Stomach (tissue), 8 donors: ENCODE measurements at regions not wholly inside any gene's neighbourhood (a gene's known extent, or its start where the extent isn't known, plus 50 kb on each side); places are given as distances from the start of the nearest gene placed in this dataset.

Experiments
- DNase-seq, 2 donors: peaks; one replicate each; pipeline versions ENCODE4 v3.0.0 to v3.0.0-alpha.2; 2013 to 2019
- H3K27ac ChIP-seq, 5 donors: fragments of 200-600 bp in 4 of 5; sonication (generic) in 4 of 5; one replicate each; pipeline ENCODE4 v1.5.1; 2013 to 2019; ENCODE audit warnings: mild to moderate bottlenecking in 1 of 5, moderate library complexity in 1 of 5
- H3K27me3 ChIP-seq, 3 donors: fragments of 200-600 bp; sonication (generic); one replicate each; pipeline ENCODE4 v1.5.1; 2017 to 2019; ENCODE audit warnings: mixed run types in 1 of 3
- H3K36me3 ChIP-seq, 4 donors: fragments of 200-600 bp; sonication (generic); 1 replicate in 3 of 4; 2 replicates in 1 of 4; pipeline ENCODE4 v1.5.1; 2016 to 2019
- H3K4me1 ChIP-seq, 4 donors: fragments of 200-600 bp; sonication (generic); one replicate each; pipeline ENCODE4 v1.5.1; 2016 to 2019
- H3K4me3 ChIP-seq, 4 donors: fragments of 200-600 bp; sonication (generic) in 3 of 4; one replicate each; pipeline ENCODE4 v1.5.1; 2016 to 2019; ENCODE audit warnings: mild to moderate bottlenecking in 1 of 4
- H3K9me3 ChIP-seq, 4 donors: fragments of 200-600 bp; sonication (generic); one replicate each; pipeline ENCODE4 v1.5.1; 2016 to 2019
- EP300 ChIP-seq: sonication (generic); formaldehyde crosslinking; IDR thresholded peaks from one replicate; pipeline ENCODE4 v1.6.1; 2017; ENCODE audit warnings: antibody characterized with exemption
- POLR2A ChIP-seq, 4 donors: fragments of 450-650 bp; IDR thresholded peaks; one replicate each; pipeline ENCODE4 v1.6.1; 2016; ENCODE audit warnings: antibody characterized with exemption in 4 of 4, control low read depth in 2 of 4, mild to moderate bottlenecking in 1 of 4, moderate library complexity in 1 of 4
- POLR2AphosphoS5 ChIP-seq, 3 donors: sonication (generic); formaldehyde crosslinking; IDR thresholded peaks; one replicate each; pipeline ENCODE4 v1.6.1; 2016; ENCODE audit warnings: antibody characterized with exemption in 3 of 3
- WGBS, 5 donors: extraction: QIAGEN DNeasy Blood & Tissue Kit in 3 of 5; methylation state at CpG; one replicate each; pipeline versions ENCODE4 v1.1.5 to v1.1.7; 2013 to 2018; 5-methylcytosine and 5-hydroxymethylcytosine counted together
- intact Hi-C: fragments of 100-400 bp; cut with DNase I; formaldehyde crosslinking; loops from one replicate; pipeline ENCODE4 v1.15.1; 2023; ENCODE audit warnings: low total_unique reads
- TF ChIP-seq, protein P1 (sequence below), 7 experiments: fragments of 450-650 bp in 4 of 7; fragments of 200-600 bp in 3 of 7; sonication (generic) in 3 of 7; IDR thresholded peaks; one replicate each; pipeline ENCODE4 v1.5.1; 2016 to 2019; ENCODE audit warnings: antibody characterized with exemption in 7 of 7, control low read depth in 2 of 7, mild to moderate bottlenecking in 1 of 7
- donor health status: healthy with polysubstance abuse.
- donor health status: Bipolar disorder and iron deficiency.
- donor health status: healthy.

GRCh38 chr11:134802116-134802515, 390.1 kb upstream of the B3GAT1 start:
- Histone ChIP-seq H3K4me1 (no peaks in the 10 kb centered on the region), H3K36me3 (no peaks in the 10 kb centered on the region), H3K27me3 (peaks cover 0 to 70% (median 13%) of the 10 kb centered on the region in 3 donors), H3K9me3 (no peaks in the 10 kb centered on the region), H3K27ac (no peak overlapping the region), H3K4me3 (no peak overlapping the region)
- no peak for DNase-seq
- TF ChIP-seq, protein P1, sequence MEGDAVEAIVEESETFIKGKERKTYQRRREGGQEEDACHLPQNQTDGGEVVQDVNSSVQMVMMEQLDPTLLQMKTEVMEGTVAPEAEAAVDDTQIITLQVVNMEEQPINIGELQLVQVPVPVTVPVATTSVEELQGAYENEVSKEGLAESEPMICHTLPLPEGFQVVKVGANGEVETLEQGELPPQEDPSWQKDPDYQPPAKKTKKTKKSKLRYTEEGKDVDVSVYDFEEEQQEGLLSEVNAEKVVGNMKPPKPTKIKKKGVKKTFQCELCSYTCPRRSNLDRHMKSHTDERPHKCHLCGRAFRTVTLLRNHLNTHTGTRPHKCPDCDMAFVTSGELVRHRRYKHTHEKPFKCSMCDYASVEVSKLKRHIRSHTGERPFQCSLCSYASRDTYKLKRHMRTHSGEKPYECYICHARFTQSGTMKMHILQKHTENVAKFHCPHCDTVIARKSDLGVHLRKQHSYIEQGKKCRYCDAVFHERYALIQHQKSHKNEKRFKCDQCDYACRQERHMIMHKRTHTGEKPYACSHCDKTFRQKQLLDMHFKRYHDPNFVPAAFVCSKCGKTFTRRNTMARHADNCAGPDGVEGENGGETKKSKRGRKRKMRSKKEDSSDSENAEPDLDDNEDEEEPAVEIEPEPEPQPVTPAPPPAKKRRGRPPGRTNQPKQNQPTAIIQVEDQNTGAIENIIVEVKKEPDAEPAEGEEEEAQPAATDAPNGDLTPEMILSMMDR (IDR thresholded peaks at IDR 0.05) = no peak
- no peak for TF ChIP-seq POLR2A (IDR thresholded peaks at IDR 0.05)
- no peak for TF ChIP-seq EP300
- TF ChIP-seq POLR2AphosphoS5 (IDR thresholded peaks at IDR 0.05) = no peak
- intact Hi-C loops = no loop called here
- WGBS, 5 donors = 23 to 38% (median 27%) methylated on average over 6 of the region's 6 CpGs

DNA sequence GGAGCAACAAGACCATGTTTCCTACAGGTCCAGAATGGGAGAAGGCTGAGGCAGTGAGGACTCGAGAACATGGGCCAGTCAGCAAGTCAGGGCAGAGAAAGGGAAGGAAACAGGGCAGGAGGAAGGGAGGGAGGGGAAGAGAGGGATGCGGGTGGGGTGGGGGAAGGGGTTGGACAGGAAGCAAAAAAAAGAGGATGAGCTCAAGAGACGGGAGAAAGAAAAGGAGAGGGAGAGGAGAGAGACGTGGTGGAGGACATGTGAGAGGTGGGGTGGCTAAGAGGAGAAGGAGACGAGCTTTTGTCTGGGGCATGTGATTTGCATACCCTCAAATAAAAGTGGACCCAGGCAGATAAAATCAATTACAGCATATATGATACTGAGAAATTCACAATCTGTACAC, 389.5 kb upstream of the B3GAT1 start:
- Histone ChIP-seq H3K9me3 (no peaks in the 10 kb centered on the region), H3K27me3 (peaks cover 0 to 70% (median 14%) of the 10 kb centered on the region in 3 donors), H3K4me3 (no peak overlapping the region), H3K4me1 (no peaks in the 10 kb centered on the region), H3K36me3 (no peaks in the 10 kb centered on the region), H3K27ac (no peak overlapping the region)
- intact Hi-C loops = no loop called here
- WGBS, 5 donors = 6 to 23% (median 17%) methylated on average over 5 of the region's 5 CpGs
- DNase-seq = no peak
- no peak for TF ChIP-seq EP300
- TF ChIP-seq POLR2AphosphoS5 (IDR thresholded peaks at IDR 0.05) = no peak

DNA sequence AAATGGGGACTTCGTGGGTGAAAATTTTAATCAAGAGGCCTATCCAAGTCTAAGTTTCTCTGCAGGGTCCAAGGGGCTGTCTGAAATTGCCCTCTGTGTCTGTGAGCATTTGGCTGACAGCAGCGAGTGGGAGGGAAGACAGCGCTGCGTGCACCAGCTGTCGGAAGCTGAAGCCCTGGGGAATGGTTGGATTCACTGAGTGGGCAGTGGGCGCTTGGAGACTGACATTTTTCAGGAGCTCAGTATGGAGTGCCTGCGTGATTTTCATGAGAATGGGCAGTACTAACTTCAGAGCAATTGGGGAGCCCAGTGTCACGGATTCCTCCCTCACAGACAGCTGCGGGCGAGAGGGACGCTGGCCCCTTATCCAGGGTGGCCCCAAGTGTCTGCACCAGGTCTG, 388.8 kb upstream of the B3GAT1 start:
- no peak for DNase-seq
- 61 to 76% (median 70%) methylated on average over 11 of the region's 11 CpGs for WGBS, 5 donors
- Histone ChIP-seq H3K27me3 (peaks cover 0 to 63% (median 18%) of the 10 kb centered on the region in 3 donors), H3K36me3 (no peaks in the 10 kb centered on the region), H3K4me1 (no peaks in the 10 kb centered on the region), H3K4me3 (no peak overlapping the region), H3K27ac (no peak overlapping the region), H3K9me3 (no peaks in the 10 kb centered on the region)
- TF ChIP-seq POLR2AphosphoS5 (IDR thresholded peaks at IDR 0.05) (no peak), POLR2A (IDR thresholded peaks at IDR 0.05) (no peak), EP300 (no peak)
- TF ChIP-seq, protein P1 (IDR thresholded peaks at IDR 0.05) = no peak
- intact Hi-C loops = no loop called here

GRCh38 chr11:134800130-134800529, 388.1 kb upstream of the B3GAT1 start:
- Histone ChIP-seq H3K27ac (no peak overlapping the region), H3K4me3 (no peak overlapping the region), H3K4me1 (no peaks in the 10 kb centered on the region), H3K36me3 (no peaks in the 10 kb centered on the region), H3K27me3 (peaks cover 0 to 63% (median 18%) of the 10 kb centered on the region in 3 donors), H3K9me3 (no peaks in the 10 kb centered on the region)
- DNase-seq = no peak
- TF ChIP-seq POLR2AphosphoS5 (IDR thresholded peaks at IDR 0.05) (no peak), POLR2A (IDR thresholded peaks at IDR 0.05) (no peak), EP300 (no peak)
- TF ChIP-seq, protein P1 (IDR thresholded peaks at IDR 0.05) = no peak
- intact Hi-C loops = no loop called here
- WGBS, 5 donors = 78 to 82% (median 81%) methylated on average over 17 of the region's 17 CpGs

GRCh38 chr11:134799386-134799785, 387.3 kb upstream of the B3GAT1 start:
- TF ChIP-seq EP300 = no peak
- no peak for TF ChIP-seq POLR2AphosphoS5 (IDR thresholded peaks at IDR 0.05)
- TF ChIP-seq, protein P1 (IDR thresholded peaks at IDR 0.05) = no peak
- no peak for TF ChIP-seq POLR2A (IDR thresholded peaks at IDR 0.05)
- Histone ChIP-seq H3K9me3 (no peaks in the 10 kb centered on the region), H3K27ac (no peak overlapping the region), H3K27me3 (peaks cover 0 to 67% (median 25%) of the 10 kb centered on the region in 3 donors), H3K36me3 (no peaks in the 10 kb centered on the region), H3K4me1 (no peaks in the 10 kb centered on the region), H3K4me3 (no peak overlapping the region)
- no peak for DNase-seq
- 76 to 84% (median 77%) methylated on average over 8 of the region's 8 CpGs for WGBS, 5 donors
- intact Hi-C loops = no loop called here
